ENCODE measurements at regions not wholly inside any gene's neighbourhood (a gene's known extent, or its start where the extent isn't known, plus 50 kb on each side); places are given as distances from the start of the nearest gene placed in this dataset.

GRCh38 chr5:100273846-100274580, 261.2 kb upstream of the FAM174A start:
- no peak overlapping the region for H3K4me3 ChIP-seq
- H3K27ac ChIP-seq: no peak overlapping the region
- H3K4me1 ChIP-seq: no peaks in the 10 kb centered on the region
- intact Hi-C loops (cut with DNase I): no loop called here
- DNase-seq (no peak), ATAC-seq (no peak)
- 46% methylated on average over 2 of the region's 2 CpGs for WGBS (ENCODE audit: insufficient coverage, low coverage, low lambda C conversion rate, missing lambda C conversion rate)
- TF ChIP-seq POLR2A (IDR thresholded peaks at IDR 0.05): no peak
- no peak for TF ChIP-seq CTCF (IDR thresholded peaks at IDR 0.05)
- H3K9me3 ChIP-seq: no peaks in the 10 kb centered on the region
- H3K27me3 ChIP-seq: no peaks in the 10 kb centered on the region
- H3K36me3 ChIP-seq: no peaks in the 10 kb centered on the region

DNA sequence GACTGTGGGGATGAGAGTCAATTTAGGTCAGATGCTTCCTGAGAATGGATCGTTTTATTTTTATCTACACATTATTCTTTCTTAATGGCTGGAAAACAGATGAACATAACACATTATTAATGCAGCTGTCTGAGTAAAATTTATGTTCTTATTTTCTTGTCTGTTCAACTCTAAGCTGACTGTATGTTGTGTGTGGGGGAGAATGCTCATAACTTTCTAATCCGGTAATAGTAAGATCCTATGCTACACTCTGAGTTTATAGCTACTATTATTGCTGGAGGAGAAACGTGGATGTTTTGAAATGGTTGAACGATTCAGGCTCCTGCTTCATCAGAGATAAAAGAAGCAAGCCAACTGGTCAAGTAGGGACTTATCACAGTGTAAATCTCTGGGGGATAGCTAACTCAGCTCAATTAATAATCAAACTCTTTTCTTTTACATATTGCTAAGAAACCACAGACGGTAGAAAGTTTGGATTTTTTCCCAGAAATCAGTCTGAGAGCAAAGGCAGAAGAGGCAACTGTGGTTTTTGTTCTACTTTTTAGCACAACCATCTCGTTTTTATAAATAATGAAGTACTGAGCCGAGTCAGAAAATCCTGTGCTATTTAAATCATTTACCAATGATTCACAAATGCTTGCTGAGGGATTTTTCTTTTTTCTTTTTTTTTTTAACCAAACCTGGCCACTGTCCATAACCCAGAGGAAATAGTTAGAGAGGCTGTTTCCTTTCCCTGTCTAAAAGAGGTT, 265.0 kb upstream of the FAM174A start:
- H3K27me3 ChIP-seq: no peaks in the 10 kb centered on the region
- TF ChIP-seq CTCF (IDR thresholded peaks at IDR 0.05) (no peak), POLR2A (IDR thresholded peaks at IDR 0.05) (no peak)
- WGBS (ENCODE audit: insufficient coverage, low coverage, low lambda C conversion rate, missing lambda C conversion rate): 14% methylated on average over 7 of the region's 7 CpGs
- H3K4me3 ChIP-seq: no peak overlapping the region
- DNase-seq (no peak), ATAC-seq (no peak)
- H3K36me3 ChIP-seq: no peaks in the 10 kb centered on the region
- no peaks in the 10 kb centered on the region for H3K9me3 ChIP-seq
- no peaks in the 10 kb centered on the region for H3K4me1 ChIP-seq
- no peak overlapping the region for H3K27ac ChIP-seq
- intact Hi-C loops (cut with DNase I): no loop called here

GRCh38 chr5:100260968-100261367, 274.2 kb upstream of the FAM174A start:
- intact Hi-C loops (cut with DNase I): no loop called here
- H3K4me3 ChIP-seq: no peak overlapping the region
- DNase-seq (no peak), ATAC-seq (no peak)
- H3K27ac ChIP-seq: no peak overlapping the region
- 52% methylated on average over 2 of the region's 2 CpGs for WGBS (ENCODE audit: insufficient coverage, low coverage, low lambda C conversion rate, missing lambda C conversion rate)
- H3K4me1 ChIP-seq: no peaks in the 10 kb centered on the region
- TF ChIP-seq CTCF (IDR thresholded peaks at IDR 0.05) (no peak), POLR2A (IDR thresholded peaks at IDR 0.05) (no peak)
- no peaks in the 10 kb centered on the region for H3K36me3 ChIP-seq
- H3K9me3 ChIP-seq: no peaks in the 10 kb centered on the region
- no peaks in the 10 kb centered on the region for H3K27me3 ChIP-seq

DNA sequence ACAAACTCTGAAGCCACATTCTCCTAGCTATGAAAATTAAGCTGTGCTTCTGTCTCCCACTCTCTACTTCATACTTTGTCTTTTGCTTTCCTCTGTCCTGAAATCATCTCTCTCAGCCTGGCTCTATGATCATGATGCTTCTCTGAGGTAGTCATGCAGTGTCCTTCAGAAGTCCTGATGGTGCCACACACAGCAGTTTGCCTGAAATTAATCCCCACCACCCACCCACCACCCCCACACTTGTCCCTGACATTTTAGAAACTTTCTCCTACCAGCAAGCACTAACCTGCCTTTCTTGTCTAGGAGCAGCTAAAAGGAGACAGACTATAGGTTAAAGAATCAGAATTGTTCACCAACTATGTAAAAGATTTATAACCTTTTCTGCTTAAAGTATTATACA, 282.2 kb upstream of the FAM174A start:
- Histone ChIP-seq H3K4me3 (no peak overlapping the region), H3K27me3 (no peaks in the 10 kb centered on the region), H3K36me3 (no peaks in the 10 kb centered on the region), H3K27ac (no peak overlapping the region), H3K4me1 (no peaks in the 10 kb centered on the region), H3K9me3 (no peaks in the 10 kb centered on the region)
- DNase-seq: no peak
- no peak for ATAC-seq
- TF ChIP-seq CTCF (IDR thresholded peaks at IDR 0.05): no peak
- TF ChIP-seq POLR2A (IDR thresholded peaks at IDR 0.05): no peak
- intact Hi-C loops (cut with DNase I): no loop called here
